ENCODE measurements at regions not wholly inside any gene's neighbourhood (a gene's known extent, or its start where the extent isn't known, plus 50 kb on each side); places are given as distances from the start of the nearest gene placed in this dataset.

DNA sequence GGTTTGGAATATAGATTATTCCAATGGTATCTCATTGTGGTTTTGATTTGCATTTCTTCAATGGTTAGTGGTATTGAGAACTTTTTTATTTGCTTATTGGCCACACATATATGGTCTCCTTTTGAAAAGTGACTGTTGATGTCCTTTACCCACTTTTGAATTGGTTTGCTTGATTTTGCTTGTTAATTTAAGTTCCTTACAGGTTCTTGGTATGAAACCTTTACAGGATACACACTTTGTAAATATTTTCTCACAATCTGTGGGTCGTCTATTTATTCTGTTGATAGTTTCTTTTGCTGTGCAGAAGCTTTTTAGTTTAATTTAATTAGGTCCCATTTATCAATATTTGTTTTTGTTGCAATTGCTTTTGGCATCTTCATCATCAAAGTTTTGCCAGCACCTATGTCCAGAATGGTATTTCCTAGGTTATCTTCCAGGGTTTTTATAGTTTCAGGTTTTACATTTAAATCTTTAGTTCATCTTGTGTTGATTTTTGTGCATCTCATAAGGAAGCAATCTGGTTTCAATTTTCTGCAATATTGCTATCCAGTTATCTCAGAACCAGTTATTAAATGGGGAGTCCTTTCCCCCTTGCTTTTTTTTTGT is 475.7 kb upstream of the PABPC4L start:
- H3K4me3 ChIP-seq (ENCODE audit: low read depth, low read length), result no peak overlapping the region
- TF ChIP-seq, protein P1, sequence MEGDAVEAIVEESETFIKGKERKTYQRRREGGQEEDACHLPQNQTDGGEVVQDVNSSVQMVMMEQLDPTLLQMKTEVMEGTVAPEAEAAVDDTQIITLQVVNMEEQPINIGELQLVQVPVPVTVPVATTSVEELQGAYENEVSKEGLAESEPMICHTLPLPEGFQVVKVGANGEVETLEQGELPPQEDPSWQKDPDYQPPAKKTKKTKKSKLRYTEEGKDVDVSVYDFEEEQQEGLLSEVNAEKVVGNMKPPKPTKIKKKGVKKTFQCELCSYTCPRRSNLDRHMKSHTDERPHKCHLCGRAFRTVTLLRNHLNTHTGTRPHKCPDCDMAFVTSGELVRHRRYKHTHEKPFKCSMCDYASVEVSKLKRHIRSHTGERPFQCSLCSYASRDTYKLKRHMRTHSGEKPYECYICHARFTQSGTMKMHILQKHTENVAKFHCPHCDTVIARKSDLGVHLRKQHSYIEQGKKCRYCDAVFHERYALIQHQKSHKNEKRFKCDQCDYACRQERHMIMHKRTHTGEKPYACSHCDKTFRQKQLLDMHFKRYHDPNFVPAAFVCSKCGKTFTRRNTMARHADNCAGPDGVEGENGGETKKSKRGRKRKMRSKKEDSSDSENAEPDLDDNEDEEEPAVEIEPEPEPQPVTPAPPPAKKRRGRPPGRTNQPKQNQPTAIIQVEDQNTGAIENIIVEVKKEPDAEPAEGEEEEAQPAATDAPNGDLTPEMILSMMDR (IDR thresholded peaks at IDR 0.05; ENCODE audit: low read depth, low read length), result no peak
- no peaks in the 10 kb centered on the region for H3K27me3 ChIP-seq
- no peaks in the 10 kb centered on the region for H3K36me3 ChIP-seq
- no peaks in the 10 kb centered on the region for H3K9me3 ChIP-seq
- peaks cover 4% of the 10 kb centered on the region; the same call in 1 of the 2 replicates for H3K4me1 ChIP-seq
- DNase-seq, result no peak

DNA sequence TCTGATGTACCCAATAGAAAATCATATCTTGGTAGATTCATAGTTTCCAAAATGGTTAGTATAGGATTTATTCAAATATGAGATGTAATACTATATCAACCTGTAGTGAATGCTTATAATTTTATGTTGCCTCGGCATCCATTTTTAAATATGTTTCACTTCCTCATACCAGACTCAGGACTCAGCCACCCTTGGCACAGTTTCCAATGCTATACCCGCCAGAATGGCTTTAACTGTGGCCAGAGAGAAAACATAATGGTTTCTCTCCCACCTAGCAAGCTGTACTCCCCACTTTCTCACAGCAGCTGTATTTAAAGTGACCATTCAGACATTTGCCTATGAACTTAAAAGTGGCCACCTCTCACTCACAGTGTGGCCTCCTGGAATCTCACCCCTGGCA is 466.6 kb upstream of the PABPC4L start:
- no peaks in the 10 kb centered on the region for H3K4me1 ChIP-seq
- TF ChIP-seq, protein P1 (IDR thresholded peaks at IDR 0.05; ENCODE audit: low read depth, low read length), result no peak
- DNase-seq, result no peak
- no peaks in the 10 kb centered on the region for H3K36me3 ChIP-seq
- H3K9me3 ChIP-seq, result no peaks in the 10 kb centered on the region
- no peak overlapping the region for H3K4me3 ChIP-seq (ENCODE audit: low read depth, low read length)
- H3K27me3 ChIP-seq, result no peaks in the 10 kb centered on the region

DNA sequence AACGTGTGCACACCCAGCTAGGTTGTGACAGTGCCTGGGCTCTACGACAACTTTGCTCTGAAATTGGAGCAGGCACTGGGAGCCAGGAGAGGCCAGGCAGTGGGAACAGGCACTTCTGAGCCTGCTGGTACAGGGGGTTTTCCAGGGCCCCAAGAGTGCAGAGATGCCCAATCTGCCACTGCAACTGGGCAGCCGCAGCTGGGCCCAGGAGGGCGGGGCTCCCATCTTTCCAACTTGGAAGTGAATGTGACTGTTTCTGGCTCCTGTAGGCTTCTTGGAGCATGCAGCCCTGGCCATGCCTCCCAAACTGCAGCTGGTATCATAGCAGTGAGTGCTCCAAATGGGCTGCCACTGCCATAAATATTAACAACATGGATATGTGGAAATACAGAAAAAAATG is 465.1 kb upstream of the PABPC4L start:
- TF ChIP-seq, protein P1 (IDR thresholded peaks at IDR 0.05; ENCODE audit: low read depth, low read length), result no peak

DNA sequence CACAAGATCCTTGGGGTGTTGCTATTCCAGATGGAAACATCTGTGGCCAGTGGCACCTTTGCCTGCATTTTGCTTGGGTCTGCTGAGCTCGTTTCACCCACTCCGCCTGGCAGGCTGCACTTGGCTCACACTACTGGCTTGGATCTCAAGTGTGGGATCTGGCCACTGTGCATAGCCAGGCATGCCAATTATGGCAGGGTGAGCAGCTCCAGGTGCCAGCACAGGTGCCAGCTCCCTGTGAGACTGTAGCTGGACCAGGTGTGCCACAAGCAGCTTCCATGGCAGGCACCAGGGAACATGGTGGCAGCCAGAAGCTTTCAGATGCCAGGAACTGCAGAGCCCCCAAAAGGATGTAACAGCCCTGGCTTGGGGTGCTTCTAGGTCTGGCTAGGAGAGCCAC is 463.8 kb upstream of the PABPC4L start:
- Histone ChIP-seq H3K27me3 (no peaks in the 10 kb centered on the region), H3K4me3 (ENCODE audit: low read depth, low read length) (no peak overlapping the region), H3K36me3 (no peaks in the 10 kb centered on the region), H3K4me1 (no peaks in the 10 kb centered on the region), H3K9me3 (no peaks in the 10 kb centered on the region)
- no peak for DNase-seq
- TF ChIP-seq, protein P1 (IDR thresholded peaks at IDR 0.05; ENCODE audit: low read depth, low read length), result no peak

More for the DNA sequence above, 465.1 kb upstream of the PABPC4L start:
- Histone ChIP-seq H3K36me3 (no peaks in the 10 kb centered on the region), H3K27me3 (no peaks in the 10 kb centered on the region), H3K4me3 (ENCODE audit: low read depth, low read length) (no peak overlapping the region), H3K4me1 (no peaks in the 10 kb centered on the region), H3K9me3 (no peaks in the 10 kb centered on the region)
- DNase-seq, result no peak

DNA sequence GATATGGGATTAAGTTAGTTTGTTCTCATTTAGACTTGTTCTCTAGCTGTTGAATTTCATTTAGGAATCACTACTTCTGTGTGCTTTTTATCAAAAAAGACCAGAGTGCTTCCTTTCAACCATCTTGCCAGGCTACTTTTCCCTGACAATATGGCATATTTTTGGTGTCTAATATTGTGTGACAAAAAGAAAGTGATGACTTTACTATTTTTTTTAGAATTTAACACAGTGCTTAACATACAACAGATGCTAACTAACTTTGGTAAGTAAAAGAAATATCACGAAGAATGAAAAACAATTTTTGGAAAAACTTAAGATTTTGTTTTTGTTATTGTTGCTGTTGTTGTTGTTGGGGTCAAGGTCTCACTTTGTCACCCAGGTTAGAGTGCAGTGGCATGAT is 462.2 kb upstream of the PABPC4L start:
- H3K4me1 ChIP-seq, result no peaks in the 10 kb centered on the region
- no peak for DNase-seq
- H3K27me3 ChIP-seq, result no peaks in the 10 kb centered on the region
- no peak overlapping the region for H3K4me3 ChIP-seq (ENCODE audit: low read depth, low read length)
- no peaks in the 10 kb centered on the region for H3K36me3 ChIP-seq
- TF ChIP-seq, protein P1 (IDR thresholded peaks at IDR 0.05; ENCODE audit: low read depth, low read length), result no peak
- H3K9me3 ChIP-seq, result no peaks in the 10 kb centered on the region

DNA sequence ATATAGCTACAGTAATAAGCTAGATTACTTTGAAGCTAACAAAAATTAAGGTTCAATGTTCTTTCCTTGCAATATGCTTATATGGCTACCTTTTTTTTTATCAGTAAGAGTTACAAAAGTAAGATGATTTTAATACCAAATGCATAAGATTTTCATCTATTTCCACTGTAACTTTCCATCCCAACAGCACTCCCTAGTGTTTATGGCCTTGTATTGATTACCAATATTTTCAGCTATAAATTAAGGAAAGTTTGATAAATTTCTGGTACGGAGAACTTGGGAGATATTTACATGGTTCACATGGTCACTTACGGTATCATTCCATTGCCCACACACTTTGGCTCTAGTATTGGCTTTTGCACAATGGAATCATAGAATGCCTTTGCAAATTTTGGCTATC is 448.9 kb upstream of the PABPC4L start:
- Histone ChIP-seq H3K4me1 (no peaks in the 10 kb centered on the region), H3K9me3 (no peaks in the 10 kb centered on the region), H3K4me3 (ENCODE audit: low read depth, low read length) (no peak overlapping the region), H3K27me3 (no peaks in the 10 kb centered on the region), H3K36me3 (no peaks in the 10 kb centered on the region)
- TF ChIP-seq, protein P1 (IDR thresholded peaks at IDR 0.05; ENCODE audit: low read depth, low read length), result no peak
- no peak for DNase-seq

Measured in BE2C (cell line).